HG03025 (cell line): ENCODE measurements at regions not wholly inside any gene's neighbourhood (a gene's known extent, or its start where the extent isn't known, plus 50 kb on each side); places are given as distances from the start of the nearest gene placed in this dataset.

ENCODE experiments used
- ATAC-seq: cut with Tn5 transposase; IDR thresholded peaks from one replicate; pipeline ENCODE4 v1.9.1; 2021; ENCODE audit warnings: mild to moderate bottlenecking, moderate library complexity; ENCODE audit not compliant: unreplicated experiment, low FRiP score

GRCh38 chr14:48536318-48536717 lies 860.9 kb upstream of the MDGA2 start:
- no peak for ATAC-seq

GRCh38 chr14:48527832-48528231 lies 852.4 kb upstream of the MDGA2 start:
- ATAC-seq: no peak

- no peak for ATAC-seq
Measured at GRCh38 chr14:48526307-48526706, 850.9 kb upstream of the MDGA2 start.

- no peak for ATAC-seq
Measured at GRCh38 chr14:48504921-48505320, 829.5 kb upstream of the MDGA2 start.

GRCh38 chr14:48490756-48491155 lies 815.4 kb upstream of the MDGA2 start:
- ATAC-seq: no peak

- ATAC-seq: no peak
Measured at GRCh38 chr14:48473944-48474343, 798.5 kb upstream of the MDGA2 start.

- no peak for ATAC-seq
Measured at GRCh38 chr14:48456051-48456450, 780.6 kb upstream of the MDGA2 start.

GRCh38 chr14:48454887-48455286 lies 779.5 kb upstream of the MDGA2 start:
- ATAC-seq: no peak

GRCh38 chr14:48452437-48452995 lies 777.1 kb upstream of the MDGA2 start:
- ATAC-seq: no peak

GRCh38 chr14:48435221-48435620 lies 759.8 kb upstream of the MDGA2 start:
- no peak for ATAC-seq

GRCh38 chr14:48430805-48431204 lies 755.4 kb upstream of the MDGA2 start:
- no peak for ATAC-seq

- no peak for ATAC-seq
Measured at GRCh38 chr14:48429512-48429911, 754.1 kb upstream of the MDGA2 start.

- no peak for ATAC-seq
Measured at GRCh38 chr14:48417715-48418500, 742.5 kb upstream of the MDGA2 start.

GRCh38 chr14:48401321-48401720 lies 725.9 kb upstream of the MDGA2 start:
- ATAC-seq: no peak

- ATAC-seq: no peak
Measured at GRCh38 chr14:48398675-48399282, 723.4 kb upstream of the MDGA2 start.

GRCh38 chr14:48391661-48392060 lies 716.3 kb upstream of the MDGA2 start:
- no peak for ATAC-seq

GRCh38 chr14:48390346-48390745 lies 714.9 kb upstream of the MDGA2 start:
- no peak for ATAC-seq

- ATAC-seq: no peak
Measured at GRCh38 chr14:48384821-48385220, 709.4 kb upstream of the MDGA2 start.

GRCh38 chr14:48382961-48383360 lies 707.6 kb upstream of the MDGA2 start:
- ATAC-seq: no peak

GRCh38 chr14:48378541-48378940 lies 703.1 kb upstream of the MDGA2 start:
- ATAC-seq: no peak

GRCh38 chr14:48373981-48374380 lies 698.6 kb upstream of the MDGA2 start:
- no peak for ATAC-seq

- no peak for ATAC-seq
Measured at GRCh38 chr14:48350971-48351370, 675.6 kb upstream of the MDGA2 start.
